A549 (cell line): ENCODE measurements at regions not wholly inside any gene's neighbourhood (a gene's known extent, or its start where the extent isn't known, plus 50 kb on each side); places are given as distances from the start of the nearest gene placed in this dataset.

Experiments used
- BHLHE40 ChIP-seq: IDR thresholded peaks from 2 replicates; pipeline ENCODE4 v1.6.1; 2012; ENCODE audit warnings: low read depth, low read length, inconsistent platforms
- CTCF ChIP-seq: fragments of >200 bp; sonication (Bioruptor Twin); formaldehyde crosslinking; IDR thresholded peaks from 3 replicates; pipeline ENCODE4 v1.5.1; 2016
- MAFK ChIP-seq: fragments of 450-650 bp; IDR thresholded peaks from 2 replicates; pipeline ENCODE4 v1.6.1; 2014; ENCODE audit not compliant: partially characterized antibody
- POLR2A ChIP-seq: IDR thresholded peaks from 2 replicates; pipeline ENCODE4 v1.6.1; 2012; ENCODE audit warnings: mild to moderate bottlenecking, low read length
- RAD21 ChIP-seq, 2 experiments: fragments of >200 bp in 1 of 2; sonication (Bioruptor Twin) in 1 of 2; formaldehyde crosslinking in 1 of 2; IDR thresholded peaks in 1 of 2; conservative IDR thresholded peaks in 1 of 2; 2 replicates in 1 of 2; 3 replicates in 1 of 2; pipeline ENCODE4 v1.6.1; 2012 to 2018; ENCODE audit warnings: inconsistent platforms in 1 of 2
- TF ChIP-seq, protein P1 (sequence below): IDR thresholded peaks from 2 replicates; pipeline ENCODE4 v1.6.1; 2012

- no peak for TF ChIP-seq POLR2A
- TF ChIP-seq CTCF: no peak
- TF ChIP-seq, protein P1, sequence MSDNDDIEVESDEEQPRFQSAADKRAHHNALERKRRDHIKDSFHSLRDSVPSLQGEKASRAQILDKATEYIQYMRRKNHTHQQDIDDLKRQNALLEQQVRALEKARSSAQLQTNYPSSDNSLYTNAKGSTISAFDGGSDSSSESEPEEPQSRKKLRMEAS: no peak
- no peak for TF ChIP-seq RAD21 (conservative IDR thresholded peaks at IDR 0.05 in 1 of 2, IDR thresholded peaks at IDR 0.05 in 1 of 2)
- TF ChIP-seq BHLHE40: no peak
- no peak for TF ChIP-seq MAFK
Observed at GRCh38 chr9:31471010-31471409, 913.4 kb upstream of the ACO1 start.
